HG02981 (cell line): ENCODE measurements at regions not wholly inside any gene's neighbourhood (a gene's known extent, or its start where the extent isn't known, plus 50 kb on each side); places are given as distances from the start of the nearest gene placed in this dataset.
"Not testable (repeated sequence)": the region's sequence is repeated elsewhere in the genome, so short reads cannot be mapped to it uniquely, and the experiment has no call there.

Experiments used
- ATAC-seq: cut with Tn5 transposase; IDR thresholded peaks from one replicate; pipeline ENCODE4 v1.9.1; 2021; ENCODE audit warnings: mild to moderate bottlenecking, moderate library complexity; ENCODE audit not compliant: unreplicated experiment

GRCh38 chr4:3878678-3879077 is 112.5 kb downstream of the ADRA2C start:
- ATAC-seq: no peak

- ATAC-seq: no peak
Measured at GRCh38 chr4:3879681-3880614, 113.8 kb downstream of the ADRA2C start.

GRCh38 chr4:3880615-3881120 is 114.5 kb downstream of the ADRA2C start:
- ATAC-seq: no peak

GRCh38 chr4:3882316-3882885 is 116.2 kb downstream of the ADRA2C start:
- not testable (repeated sequence) for ATAC-seq

GRCh38 chr4:3884261-3884660 is 118.1 kb downstream of the ADRA2C start:
- not testable (repeated sequence) for ATAC-seq

- not testable (repeated sequence) for ATAC-seq
Measured at GRCh38 chr4:3893590-3893989, 127.4 kb downstream of the ADRA2C start.

- ATAC-seq: not testable (repeated sequence)
Measured at GRCh38 chr4:3894086-3894959, 128.1 kb downstream of the ADRA2C start.

GRCh38 chr4:3896441-3896840 is 130.3 kb downstream of the ADRA2C start:
- ATAC-seq: no peak

GRCh38 chr4:3896871-3897578 is 130.8 kb downstream of the ADRA2C start:
- ATAC-seq: not testable (repeated sequence)

GRCh38 chr4:3898098-3898497 is 131.9 kb downstream of the ADRA2C start:
- no peak for ATAC-seq

GRCh38 chr4:3898928-3899327 is 132.7 kb downstream of the ADRA2C start:
- not testable (repeated sequence) for ATAC-seq

- ATAC-seq: not testable (repeated sequence)
Measured at GRCh38 chr4:3904264-3904955, 138.2 kb downstream of the ADRA2C start.

GRCh38 chr4:3909616-3910015 is 143.4 kb downstream of the ADRA2C start:
- ATAC-seq: not testable (repeated sequence)

- not testable (repeated sequence) for ATAC-seq
Measured at GRCh38 chr4:3910161-3910950, 144.2 kb downstream of the ADRA2C start.

- no peak for ATAC-seq
Measured at GRCh38 chr4:3911252-3911856, 145.2 kb downstream of the ADRA2C start.

- not testable (repeated sequence) for ATAC-seq
Measured at GRCh38 chr4:3914511-3914910, 148.3 kb downstream of the ADRA2C start.

- ATAC-seq: not testable (repeated sequence)
Measured at GRCh38 chr4:3919509-3919908, 153.3 kb downstream of the ADRA2C start.

GRCh38 chr4:3921902-3922301 is 155.7 kb downstream of the ADRA2C start:
- ATAC-seq: not testable (repeated sequence)
